Lower lobe of right lung (tissue), 2 donors: ENCODE measurements at regions not wholly inside any gene's neighbourhood (a gene's known extent, or its start where the extent isn't known, plus 50 kb on each side); places are given as distances from the start of the nearest gene placed in this dataset.

Experiments
- ATAC-seq, 2 donors: fragments of 200-7000 bp; cut with Tn5 transposase; one replicate each; pipeline ENCODE4 v1.9.1; 2020 to 2022; ENCODE audit warnings: mild to moderate bottlenecking in 2 of 2, moderate library complexity in 2 of 2
- DNase-seq: peaks from one replicate; pipeline ENCODE4 v3.0.0-alpha.2; 2020
- H3K27ac ChIP-seq: fragments of 200-600 bp; one replicate; pipeline ENCODE4 v1.8.0; 2022
- H3K27me3 ChIP-seq: fragments of 200-600 bp; one replicate; pipeline ENCODE4 v1.8.0; 2022; ENCODE audit warnings: low read depth
- H3K36me3 ChIP-seq: fragments of 200-600 bp; one replicate; pipeline ENCODE4 v1.8.0; 2022; ENCODE audit warnings: mild to moderate bottlenecking
- H3K4me1 ChIP-seq: fragments of 200-600 bp; one replicate; pipeline ENCODE4 v1.8.0; 2022
- H3K4me3 ChIP-seq: fragments of 200-600 bp; one replicate; pipeline ENCODE4 v1.8.0; 2022; ENCODE audit warnings: mild to moderate bottlenecking
- H3K9me3 ChIP-seq: fragments of 200-600 bp; one replicate; pipeline ENCODE4 v1.8.0; 2022
- intact Hi-C: fragments of 100-400 bp; cut with DNase I; formaldehyde crosslinking; loops from one replicate; pipeline ENCODE4 v1.11.0; 2022
- TF ChIP-seq, protein P1 (sequence below): fragments of 200-600 bp; IDR thresholded peaks from one replicate; pipeline ENCODE4 v1.8.0; 2022; ENCODE audit warnings: antibody characterized with exemption, mild to moderate bottlenecking
- donor health status: DM: no; HTN: yes; CAD: no; lungs with severe emphysema.

DNA sequence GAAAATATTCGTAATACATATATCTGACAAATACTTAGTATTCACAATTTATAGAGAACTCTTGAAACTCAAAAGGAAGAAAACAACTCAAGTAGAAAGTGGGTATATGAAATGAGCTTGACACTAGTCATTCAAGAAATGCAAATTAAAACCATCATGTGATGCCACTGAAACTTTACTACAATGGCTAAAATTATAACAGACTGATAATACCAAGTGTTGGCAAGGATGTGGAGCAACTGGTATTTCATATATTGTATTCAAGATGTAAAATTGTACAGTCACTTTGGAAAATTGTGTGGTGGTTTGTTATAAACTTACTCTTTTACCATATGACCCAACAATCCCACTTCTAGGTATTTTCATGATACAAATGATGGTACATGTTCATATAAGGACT, 68.7 kb upstream of the AGTR1 start:
- Histone ChIP-seq H3K9me3 (peaks cover 3% of the 10 kb centered on the region), H3K27ac (no peak overlapping the region), H3K36me3 (no peaks in the 10 kb centered on the region), H3K4me3 (no peak overlapping the region), H3K4me1 (no peaks in the 10 kb centered on the region), H3K27me3 (no peaks in the 10 kb centered on the region)
- TF ChIP-seq, protein P1, sequence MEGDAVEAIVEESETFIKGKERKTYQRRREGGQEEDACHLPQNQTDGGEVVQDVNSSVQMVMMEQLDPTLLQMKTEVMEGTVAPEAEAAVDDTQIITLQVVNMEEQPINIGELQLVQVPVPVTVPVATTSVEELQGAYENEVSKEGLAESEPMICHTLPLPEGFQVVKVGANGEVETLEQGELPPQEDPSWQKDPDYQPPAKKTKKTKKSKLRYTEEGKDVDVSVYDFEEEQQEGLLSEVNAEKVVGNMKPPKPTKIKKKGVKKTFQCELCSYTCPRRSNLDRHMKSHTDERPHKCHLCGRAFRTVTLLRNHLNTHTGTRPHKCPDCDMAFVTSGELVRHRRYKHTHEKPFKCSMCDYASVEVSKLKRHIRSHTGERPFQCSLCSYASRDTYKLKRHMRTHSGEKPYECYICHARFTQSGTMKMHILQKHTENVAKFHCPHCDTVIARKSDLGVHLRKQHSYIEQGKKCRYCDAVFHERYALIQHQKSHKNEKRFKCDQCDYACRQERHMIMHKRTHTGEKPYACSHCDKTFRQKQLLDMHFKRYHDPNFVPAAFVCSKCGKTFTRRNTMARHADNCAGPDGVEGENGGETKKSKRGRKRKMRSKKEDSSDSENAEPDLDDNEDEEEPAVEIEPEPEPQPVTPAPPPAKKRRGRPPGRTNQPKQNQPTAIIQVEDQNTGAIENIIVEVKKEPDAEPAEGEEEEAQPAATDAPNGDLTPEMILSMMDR, result no peak
- ATAC-seq, result no peak
- intact Hi-C loops, result no loop called here
- no peak for DNase-seq

DNA sequence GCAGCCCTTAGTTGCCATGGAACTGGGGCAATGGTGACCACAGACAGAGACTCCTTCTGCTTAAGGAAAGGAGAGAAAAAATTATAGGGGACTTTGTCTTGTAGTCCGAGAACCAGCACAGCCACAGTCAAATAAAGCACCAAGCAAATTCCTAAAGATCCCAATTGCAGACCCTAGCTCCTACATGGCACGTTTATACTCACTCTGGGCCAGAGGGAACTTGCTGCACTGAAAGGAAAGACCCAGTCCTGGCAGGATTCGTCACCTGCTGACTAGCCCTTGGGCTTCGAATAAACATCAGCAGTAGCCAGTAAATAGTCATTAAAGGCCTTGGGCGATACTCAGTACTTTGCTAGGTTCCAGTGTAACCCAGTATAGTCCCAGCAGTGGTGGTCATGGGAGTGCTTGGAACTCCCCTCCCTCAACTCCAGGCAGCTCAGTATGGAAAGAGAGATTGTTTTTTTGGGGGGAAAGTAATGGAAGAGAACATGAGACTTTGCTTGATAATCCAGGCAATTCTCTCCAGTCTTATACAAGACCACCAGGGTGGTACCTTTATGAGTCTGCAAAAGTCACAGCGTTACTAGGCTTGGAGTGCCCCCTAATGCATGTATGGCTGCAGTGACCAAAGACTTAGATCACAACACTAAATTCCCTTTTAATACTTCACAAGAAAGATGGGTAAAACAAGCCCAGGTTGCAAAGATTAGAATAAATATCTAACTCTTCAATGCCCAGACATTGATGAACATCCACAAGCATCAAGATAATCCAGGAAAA, 66.4 kb upstream of the AGTR1 start:
- Histone ChIP-seq H3K27me3 (no peaks in the 10 kb centered on the region), H3K27ac (no peak overlapping the region), H3K36me3 (no peaks in the 10 kb centered on the region), H3K9me3 (peaks cover 3% of the 10 kb centered on the region), H3K4me3 (no peak overlapping the region), H3K4me1 (no peaks in the 10 kb centered on the region)
- DNase-seq, result no peak
- TF ChIP-seq, protein P1, result no peak
- intact Hi-C loops, result no loop called here
- no peak for ATAC-seq

DNA sequence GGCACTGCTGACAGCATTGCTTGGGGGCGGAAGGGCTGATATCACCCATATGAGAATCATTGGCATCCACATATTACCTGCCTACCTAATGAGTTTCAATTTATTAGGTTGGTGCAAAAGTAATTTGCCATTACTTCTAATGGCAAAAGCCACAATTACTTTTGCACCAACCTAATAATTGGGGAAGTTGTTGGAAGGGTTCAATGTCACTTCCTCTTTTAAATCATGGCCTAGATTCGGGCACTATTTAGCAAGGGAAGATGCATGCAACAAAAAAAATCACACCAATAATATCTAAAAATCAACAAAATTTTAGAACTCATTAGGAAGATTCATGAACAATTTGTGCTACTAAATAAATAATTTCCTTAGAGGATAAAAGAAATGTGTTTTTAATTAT, 56.0 kb upstream of the AGTR1 start:
- Histone ChIP-seq H3K4me3 (no peak overlapping the region), H3K36me3 (no peaks in the 10 kb centered on the region), H3K27me3 (no peaks in the 10 kb centered on the region), H3K27ac (no peak overlapping the region), H3K9me3 (no peaks in the 10 kb centered on the region), H3K4me1 (no peaks in the 10 kb centered on the region)
- DNase-seq (no peak), ATAC-seq (no peak)
- TF ChIP-seq, protein P1, result no peak
- intact Hi-C loops, result no loop called here

DNA sequence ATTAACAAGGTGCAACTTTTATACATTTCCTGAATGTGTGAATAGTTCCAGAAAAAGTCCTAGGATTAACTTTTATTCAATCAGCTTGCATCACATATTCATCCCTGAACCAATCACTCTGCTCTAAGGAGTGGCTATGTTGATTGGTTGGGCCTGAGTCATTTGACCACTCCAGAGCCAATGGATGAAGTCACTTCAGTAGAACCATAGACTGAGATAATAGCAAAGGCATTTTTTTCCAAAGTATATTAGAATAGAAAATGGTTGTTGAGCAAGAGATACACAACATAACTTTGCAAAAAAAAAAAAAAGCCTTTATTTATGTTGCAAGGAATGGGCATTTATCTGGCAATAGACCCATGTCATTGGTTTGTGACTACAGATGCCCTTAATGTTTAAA, 55.5 kb upstream of the AGTR1 start:
- TF ChIP-seq, protein P1, result no peak
- Histone ChIP-seq H3K36me3 (no peaks in the 10 kb centered on the region), H3K4me1 (no peaks in the 10 kb centered on the region), H3K27me3 (no peaks in the 10 kb centered on the region), H3K9me3 (no peaks in the 10 kb centered on the region), H3K4me3 (no peak overlapping the region), H3K27ac (no peak overlapping the region)
- ATAC-seq, result no peak
- intact Hi-C loops, result no loop called here
- DNase-seq, result no peak

DNA sequence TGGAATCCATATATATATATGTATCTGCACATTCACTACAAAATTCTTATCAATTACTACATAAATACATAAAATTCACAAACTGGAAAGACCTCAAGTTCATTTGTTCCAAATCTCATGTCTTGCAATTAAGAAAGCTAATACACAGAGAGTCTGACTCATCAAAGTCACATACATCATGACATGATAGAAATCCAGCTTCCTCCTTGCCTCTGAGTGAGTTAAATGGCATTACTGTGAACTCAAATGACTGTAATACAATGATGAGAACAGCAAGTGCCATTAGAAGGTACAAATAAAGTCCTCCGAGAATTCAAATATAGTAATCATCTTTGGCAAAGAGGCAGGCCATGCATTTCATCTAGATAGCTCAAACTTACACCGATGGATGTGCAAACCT, 55.1 kb upstream of the AGTR1 start:
- Histone ChIP-seq H3K27me3 (no peaks in the 10 kb centered on the region), H3K36me3 (no peaks in the 10 kb centered on the region), H3K4me3 (no peak overlapping the region), H3K4me1 (no peaks in the 10 kb centered on the region), H3K9me3 (no peaks in the 10 kb centered on the region), H3K27ac (no peak overlapping the region)
- DNase-seq, result no peak
- no peak for ATAC-seq
- TF ChIP-seq, protein P1, result no peak
- intact Hi-C loops, result no loop called here
